ENCODE measurements at regions not wholly inside any gene's neighbourhood (a gene's known extent, or its start where the extent isn't known, plus 50 kb on each side); places are given as distances from the start of the nearest gene placed in this dataset.

DNA sequence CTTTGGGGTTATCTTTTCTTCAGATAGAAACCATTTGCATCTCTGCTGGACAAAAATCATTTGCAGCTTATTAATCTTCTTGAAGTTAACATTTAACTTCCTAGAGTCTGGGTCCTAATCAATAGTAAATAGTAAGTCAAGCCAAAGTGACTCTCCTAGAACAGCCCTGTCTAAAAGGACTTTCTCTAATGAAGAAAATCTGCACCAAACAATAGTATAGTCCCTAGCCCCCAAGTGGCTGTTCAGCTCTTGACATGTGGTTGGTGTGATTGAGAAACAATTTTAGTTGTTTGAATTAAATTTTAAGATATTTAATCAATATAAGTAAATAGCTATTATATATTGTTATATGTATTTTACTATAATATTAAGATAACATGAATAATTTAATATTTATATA lies 64.6 kb upstream of the SHB start:
- Mint-ChIP-seq H3K36me3 (no peaks in the 10 kb centered on the region), H3K9me3 (no peaks in the 10 kb centered on the region), H3K4me1 (peaks cover 11% of the 10 kb centered on the region), H3K27ac (no peak overlapping the region), H3K4me3 (no peak overlapping the region), H3K27me3 (ENCODE audit: low read depth) (peaks cover 8% of the 10 kb centered on the region)
- CTCF ChIA-PET: interaction anchor here (1.0 to 4.2 kb wide), 3 partner anchors 16 to 220 kb away, joined by 3 to 16 read pairs (median 4); no protein-coding TSS in a partner anchor
- DNase-seq (ENCODE audit: low spot score) (no peak), ATAC-seq (no peak)
- POLR2A ChIA-PET: interaction anchor here (0.5 kb wide), 1 partner anchor 65 kb away, joined by 4 read pairs; no protein-coding TSS in a partner anchor
- no peak for TF ChIP-seq MYBL2 (CRISPR knock-in tag; IDR thresholded peaks at IDR 0.05)
- no peak for TF ChIP-seq ELF4 (CRISPR knock-in tag; IDR thresholded peaks at IDR 0.05; ENCODE audit: low read depth)
- TF ChIP-seq, protein P1, sequence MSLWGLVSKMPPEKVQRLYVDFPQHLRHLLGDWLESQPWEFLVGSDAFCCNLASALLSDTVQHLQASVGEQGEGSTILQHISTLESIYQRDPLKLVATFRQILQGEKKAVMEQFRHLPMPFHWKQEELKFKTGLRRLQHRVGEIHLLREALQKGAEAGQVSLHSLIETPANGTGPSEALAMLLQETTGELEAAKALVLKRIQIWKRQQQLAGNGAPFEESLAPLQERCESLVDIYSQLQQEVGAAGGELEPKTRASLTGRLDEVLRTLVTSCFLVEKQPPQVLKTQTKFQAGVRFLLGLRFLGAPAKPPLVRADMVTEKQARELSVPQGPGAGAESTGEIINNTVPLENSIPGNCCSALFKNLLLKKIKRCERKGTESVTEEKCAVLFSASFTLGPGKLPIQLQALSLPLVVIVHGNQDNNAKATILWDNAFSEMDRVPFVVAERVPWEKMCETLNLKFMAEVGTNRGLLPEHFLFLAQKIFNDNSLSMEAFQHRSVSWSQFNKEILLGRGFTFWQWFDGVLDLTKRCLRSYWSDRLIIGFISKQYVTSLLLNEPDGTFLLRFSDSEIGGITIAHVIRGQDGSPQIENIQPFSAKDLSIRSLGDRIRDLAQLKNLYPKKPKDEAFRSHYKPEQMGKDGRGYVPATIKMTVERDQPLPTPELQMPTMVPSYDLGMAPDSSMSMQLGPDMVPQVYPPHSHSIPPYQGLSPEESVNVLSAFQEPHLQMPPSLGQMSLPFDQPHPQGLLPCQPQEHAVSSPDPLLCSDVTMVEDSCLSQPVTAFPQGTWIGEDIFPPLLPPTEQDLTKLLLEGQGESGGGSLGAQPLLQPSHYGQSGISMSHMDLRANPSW (CRISPR knock-in tag; conservative IDR thresholded peaks at IDR 0.05; ENCODE audit: low read depth): no peak
- TF ChIP-seq TP53 (CRISPR knock-in tag; IDR thresholded peaks at IDR 0.05): no peak
- TF ChIP-seq ESRRA (CRISPR knock-in tag; IDR thresholded peaks at IDR 0.05; ENCODE audit: borderline replicate concordance): no peak
- no peak for TF ChIP-seq JAZF1 (CRISPR knock-in tag; IDR thresholded peaks at IDR 0.05)
- TF ChIP-seq ZNF263 (CRISPR knock-in tag; IDR thresholded peaks at IDR 0.05; ENCODE audit: low read depth): no peak
- TF ChIP-seq RELA (CRISPR knock-in tag; IDR thresholded peaks at IDR 0.05; ENCODE audit: borderline replicate concordance): no peak
- no peak for TF ChIP-seq ZNF671 (CRISPR knock-in tag; IDR thresholded peaks at IDR 0.05)
- no peak for TF ChIP-seq KAT7 (CRISPR knock-in tag; IDR thresholded peaks at IDR 0.05; ENCODE audit: borderline replicate concordance)
- TF ChIP-seq, protein P2, sequence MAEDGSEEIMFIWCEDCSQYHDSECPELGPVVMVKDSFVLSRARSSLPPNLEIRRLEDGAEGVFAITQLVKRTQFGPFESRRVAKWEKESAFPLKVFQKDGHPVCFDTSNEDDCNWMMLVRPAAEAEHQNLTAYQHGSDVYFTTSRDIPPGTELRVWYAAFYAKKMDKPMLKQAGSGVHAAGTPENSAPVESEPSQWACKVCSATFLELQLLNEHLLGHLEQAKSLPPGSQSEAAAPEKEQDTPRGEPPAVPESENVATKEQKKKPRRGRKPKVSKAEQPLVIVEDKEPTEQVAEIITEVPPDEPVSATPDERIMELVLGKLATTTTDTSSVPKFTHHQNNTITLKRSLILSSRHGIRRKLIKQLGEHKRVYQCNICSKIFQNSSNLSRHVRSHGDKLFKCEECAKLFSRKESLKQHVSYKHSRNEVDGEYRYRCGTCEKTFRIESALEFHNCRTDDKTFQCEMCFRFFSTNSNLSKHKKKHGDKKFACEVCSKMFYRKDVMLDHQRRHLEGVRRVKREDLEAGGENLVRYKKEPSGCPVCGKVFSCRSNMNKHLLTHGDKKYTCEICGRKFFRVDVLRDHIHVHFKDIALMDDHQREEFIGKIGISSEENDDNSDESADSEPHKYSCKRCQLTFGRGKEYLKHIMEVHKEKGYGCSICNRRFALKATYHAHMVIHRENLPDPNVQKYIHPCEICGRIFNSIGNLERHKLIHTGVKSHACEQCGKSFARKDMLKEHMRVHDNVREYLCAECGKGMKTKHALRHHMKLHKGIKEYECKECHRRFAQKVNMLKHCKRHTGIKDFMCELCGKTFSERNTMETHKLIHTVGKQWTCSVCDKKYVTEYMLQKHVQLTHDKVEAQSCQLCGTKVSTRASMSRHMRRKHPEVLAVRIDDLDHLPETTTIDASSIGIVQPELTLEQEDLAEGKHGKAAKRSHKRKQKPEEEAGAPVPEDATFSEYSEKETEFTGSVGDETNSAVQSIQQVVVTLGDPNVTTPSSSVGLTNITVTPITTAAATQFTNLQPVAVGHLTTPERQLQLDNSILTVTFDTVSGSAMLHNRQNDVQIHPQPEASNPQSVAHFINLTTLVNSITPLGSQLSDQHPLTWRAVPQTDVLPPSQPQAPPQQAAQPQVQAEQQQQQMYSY (CRISPR knock-in tag; IDR thresholded peaks at IDR 0.05): no peak
- TF ChIP-seq, protein P3, sequence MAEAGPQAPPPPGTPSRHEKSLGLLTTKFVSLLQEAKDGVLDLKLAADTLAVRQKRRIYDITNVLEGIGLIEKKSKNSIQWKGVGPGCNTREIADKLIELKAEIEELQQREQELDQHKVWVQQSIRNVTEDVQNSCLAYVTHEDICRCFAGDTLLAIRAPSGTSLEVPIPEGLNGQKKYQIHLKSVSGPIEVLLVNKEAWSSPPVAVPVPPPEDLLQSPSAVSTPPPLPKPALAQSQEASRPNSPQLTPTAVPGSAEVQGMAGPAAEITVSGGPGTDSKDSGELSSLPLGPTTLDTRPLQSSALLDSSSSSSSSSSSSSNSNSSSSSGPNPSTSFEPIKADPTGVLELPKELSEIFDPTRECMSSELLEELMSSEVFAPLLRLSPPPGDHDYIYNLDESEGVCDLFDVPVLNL (CRISPR knock-in tag; IDR thresholded peaks at IDR 0.05; ENCODE audit: borderline replicate concordance, low read depth): no peak
- no peak for TF ChIP-seq NFATC4 (CRISPR knock-in tag; IDR thresholded peaks at IDR 0.05)
- TF ChIP-seq FOXK1 (CRISPR knock-in tag; IDR thresholded peaks at IDR 0.05): no peak
- TF ChIP-seq, protein P4, sequence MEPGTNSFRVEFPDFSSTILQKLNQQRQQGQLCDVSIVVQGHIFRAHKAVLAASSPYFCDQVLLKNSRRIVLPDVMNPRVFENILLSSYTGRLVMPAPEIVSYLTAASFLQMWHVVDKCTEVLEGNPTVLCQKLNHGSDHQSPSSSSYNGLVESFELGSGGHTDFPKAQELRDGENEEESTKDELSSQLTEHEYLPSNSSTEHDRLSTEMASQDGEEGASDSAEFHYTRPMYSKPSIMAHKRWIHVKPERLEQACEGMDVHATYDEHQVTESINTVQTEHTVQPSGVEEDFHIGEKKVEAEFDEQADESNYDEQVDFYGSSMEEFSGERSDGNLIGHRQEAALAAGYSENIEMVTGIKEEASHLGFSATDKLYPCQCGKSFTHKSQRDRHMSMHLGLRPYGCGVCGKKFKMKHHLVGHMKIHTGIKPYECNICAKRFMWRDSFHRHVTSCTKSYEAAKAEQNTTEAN (CRISPR knock-in tag; IDR thresholded peaks at IDR 0.05): no peak
- TF ChIP-seq, protein P5, sequence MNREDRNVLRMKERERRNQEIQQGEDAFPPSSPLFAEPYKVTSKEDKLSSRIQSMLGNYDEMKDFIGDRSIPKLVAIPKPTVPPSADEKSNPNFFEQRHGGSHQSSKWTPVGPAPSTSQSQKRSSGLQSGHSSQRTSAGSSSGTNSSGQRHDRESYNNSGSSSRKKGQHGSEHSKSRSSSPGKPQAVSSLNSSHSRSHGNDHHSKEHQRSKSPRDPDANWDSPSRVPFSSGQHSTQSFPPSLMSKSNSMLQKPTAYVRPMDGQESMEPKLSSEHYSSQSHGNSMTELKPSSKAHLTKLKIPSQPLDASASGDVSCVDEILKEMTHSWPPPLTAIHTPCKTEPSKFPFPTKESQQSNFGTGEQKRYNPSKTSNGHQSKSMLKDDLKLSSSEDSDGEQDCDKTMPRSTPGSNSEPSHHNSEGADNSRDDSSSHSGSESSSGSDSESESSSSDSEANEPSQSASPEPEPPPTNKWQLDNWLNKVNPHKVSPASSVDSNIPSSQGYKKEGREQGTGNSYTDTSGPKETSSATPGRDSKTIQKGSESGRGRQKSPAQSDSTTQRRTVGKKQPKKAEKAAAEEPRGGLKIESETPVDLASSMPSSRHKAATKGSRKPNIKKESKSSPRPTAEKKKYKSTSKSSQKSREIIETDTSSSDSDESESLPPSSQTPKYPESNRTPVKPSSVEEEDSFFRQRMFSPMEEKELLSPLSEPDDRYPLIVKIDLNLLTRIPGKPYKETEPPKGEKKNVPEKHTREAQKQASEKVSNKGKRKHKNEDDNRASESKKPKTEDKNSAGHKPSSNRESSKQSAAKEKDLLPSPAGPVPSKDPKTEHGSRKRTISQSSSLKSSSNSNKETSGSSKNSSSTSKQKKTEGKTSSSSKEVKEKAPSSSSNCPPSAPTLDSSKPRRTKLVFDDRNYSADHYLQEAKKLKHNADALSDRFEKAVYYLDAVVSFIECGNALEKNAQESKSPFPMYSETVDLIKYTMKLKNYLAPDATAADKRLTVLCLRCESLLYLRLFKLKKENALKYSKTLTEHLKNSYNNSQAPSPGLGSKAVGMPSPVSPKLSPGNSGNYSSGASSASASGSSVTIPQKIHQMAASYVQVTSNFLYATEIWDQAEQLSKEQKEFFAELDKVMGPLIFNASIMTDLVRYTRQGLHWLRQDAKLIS (CRISPR knock-in tag; IDR thresholded peaks at IDR 0.05; ENCODE audit: borderline replicate concordance): no peak
- TF ChIP-seq, protein P6, sequence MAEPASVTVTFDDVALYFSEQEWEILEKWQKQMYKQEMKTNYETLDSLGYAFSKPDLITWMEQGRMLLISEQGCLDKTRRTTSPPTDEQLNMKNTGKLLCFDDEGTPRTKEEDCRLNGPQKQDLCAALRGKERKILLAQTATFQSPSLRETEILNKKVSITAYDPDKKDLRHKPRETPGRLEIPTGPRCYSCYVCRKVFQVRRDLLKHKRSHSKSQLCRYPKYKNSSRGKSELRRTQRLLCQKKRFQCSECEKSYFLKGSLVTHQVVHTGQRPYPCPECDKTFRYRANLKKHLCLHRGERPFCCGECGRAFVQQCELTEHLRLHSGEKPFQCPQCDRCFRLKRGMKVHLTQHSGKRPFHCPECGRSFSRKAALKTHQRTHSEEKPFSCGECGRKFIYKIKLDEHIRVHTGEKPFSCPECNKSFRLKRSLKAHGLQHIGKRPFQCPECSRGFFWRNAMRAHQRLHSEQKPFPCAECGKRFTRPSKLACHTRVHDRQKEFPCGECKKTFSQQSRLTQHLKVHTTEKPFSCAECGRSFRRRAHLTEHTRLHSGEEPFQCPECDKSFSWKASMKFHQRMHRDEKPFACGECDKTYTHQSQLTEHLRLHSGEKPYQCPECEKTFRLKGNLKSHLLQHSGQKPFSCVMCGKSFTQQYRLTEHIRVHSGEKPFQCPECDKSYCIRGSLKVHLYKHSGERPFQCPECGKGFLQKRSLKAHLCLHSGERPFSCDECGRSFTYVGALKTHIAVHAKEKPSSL (CRISPR knock-in tag; conservative IDR thresholded peaks at IDR 0.05): no peak
- TF ChIP-seq ATF1 (CRISPR knock-in tag; IDR thresholded peaks at IDR 0.05): no peak

Data from WTC11 (cell line).